Vagina (tissue), 2 donors: ENCODE measurements at regions not wholly inside any gene's neighbourhood (a gene's known extent, or its start where the extent isn't known, plus 50 kb on each side); places are given as distances from the start of the nearest gene placed in this dataset.

Experiments used
- CTCF ChIP-seq, 3 experiments: fragments of 450-650 bp in 2 of 3; fragments of 200-600 bp in 1 of 3; sonication (generic) in 1 of 3; IDR thresholded peaks; one replicate each; pipeline ENCODE4 v1.5.1; 2017 to 2019; ENCODE audit warnings: antibody characterized with exemption in 3 of 3, mild to moderate bottlenecking in 2 of 3, moderate library complexity in 2 of 3
- POLR2A ChIP-seq, 2 donors: fragments of 450-650 bp; IDR thresholded peaks; one replicate each; pipeline ENCODE4 v1.6.1; 2017; ENCODE audit warnings: antibody characterized with exemption in 2 of 2, mild to moderate bottlenecking in 2 of 2, moderate library complexity in 2 of 2
- POLR2AphosphoS5 ChIP-seq, 2 donors: sonication (generic); formaldehyde crosslinking; IDR thresholded peaks; one replicate each; pipeline ENCODE4 v1.9.0; 2017; ENCODE audit warnings: antibody characterized with exemption in 2 of 2, mild to moderate bottlenecking in 2 of 2, low read depth in 1 of 2; ENCODE audit not compliant: insufficient read depth in 1 of 2

GRCh38 chr4:65865489-65865888, 195.2 kb upstream of the EPHA5 start:
- TF ChIP-seq CTCF (IDR thresholded peaks at IDR 0.05) (no peak), POLR2A (IDR thresholded peaks at IDR 0.05) (no peak), POLR2AphosphoS5 (IDR thresholded peaks at IDR 0.05; ENCODE audit: insufficient read depth in 1 of 2, low read depth in 1 of 2) (no peak)
